ENCODE measurements at regions not wholly inside any gene's neighbourhood (a gene's known extent, or its start where the extent isn't known, plus 50 kb on each side); places are given as distances from the start of the nearest gene placed in this dataset.

DNA sequence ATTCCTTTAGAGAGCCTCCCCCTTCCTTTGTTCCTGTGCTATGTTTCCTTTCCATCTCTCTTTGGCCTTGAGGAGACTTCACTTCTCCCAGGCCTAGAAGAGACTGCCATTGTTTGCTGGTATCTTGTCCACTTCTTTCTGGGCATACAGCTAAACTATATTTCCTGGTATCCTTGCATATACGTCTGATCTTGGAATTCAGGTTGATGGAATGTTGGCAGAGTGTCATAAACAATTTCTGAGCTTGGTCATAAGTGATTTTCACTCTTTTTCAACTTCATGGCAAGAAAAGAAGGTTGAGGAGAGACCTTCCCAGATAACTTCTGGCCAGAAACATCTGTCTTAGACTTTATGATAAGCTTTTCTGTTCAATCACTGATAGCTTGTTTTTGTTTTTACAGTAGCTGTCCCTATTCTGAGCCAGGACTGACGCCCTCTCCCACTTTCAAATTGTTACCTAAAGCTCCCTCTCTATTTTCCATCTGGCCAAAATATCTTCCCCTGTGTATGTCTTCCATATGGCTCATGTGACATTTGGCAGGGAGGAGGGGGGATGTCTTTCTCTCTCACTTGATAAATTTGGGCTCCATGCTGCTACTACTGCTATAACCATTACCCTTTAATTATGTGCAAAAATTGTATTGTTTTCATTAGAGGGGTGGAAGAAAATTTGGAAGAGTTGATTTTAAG, 457.0 kb downstream of the ADAMTS20 start:
- H3K27ac ChIP-seq (replicated peaks), result no peak overlapping the region
- H3K4me3 ChIP-seq (replicated peaks; ENCODE audit: insufficient read depth, low read length), result no peak overlapping the region
- TF ChIP-seq POLR2AphosphoS5 (IDR thresholded peaks at IDR 0.05; ENCODE audit: low read depth), result no peak
- TF ChIP-seq, protein P1, sequence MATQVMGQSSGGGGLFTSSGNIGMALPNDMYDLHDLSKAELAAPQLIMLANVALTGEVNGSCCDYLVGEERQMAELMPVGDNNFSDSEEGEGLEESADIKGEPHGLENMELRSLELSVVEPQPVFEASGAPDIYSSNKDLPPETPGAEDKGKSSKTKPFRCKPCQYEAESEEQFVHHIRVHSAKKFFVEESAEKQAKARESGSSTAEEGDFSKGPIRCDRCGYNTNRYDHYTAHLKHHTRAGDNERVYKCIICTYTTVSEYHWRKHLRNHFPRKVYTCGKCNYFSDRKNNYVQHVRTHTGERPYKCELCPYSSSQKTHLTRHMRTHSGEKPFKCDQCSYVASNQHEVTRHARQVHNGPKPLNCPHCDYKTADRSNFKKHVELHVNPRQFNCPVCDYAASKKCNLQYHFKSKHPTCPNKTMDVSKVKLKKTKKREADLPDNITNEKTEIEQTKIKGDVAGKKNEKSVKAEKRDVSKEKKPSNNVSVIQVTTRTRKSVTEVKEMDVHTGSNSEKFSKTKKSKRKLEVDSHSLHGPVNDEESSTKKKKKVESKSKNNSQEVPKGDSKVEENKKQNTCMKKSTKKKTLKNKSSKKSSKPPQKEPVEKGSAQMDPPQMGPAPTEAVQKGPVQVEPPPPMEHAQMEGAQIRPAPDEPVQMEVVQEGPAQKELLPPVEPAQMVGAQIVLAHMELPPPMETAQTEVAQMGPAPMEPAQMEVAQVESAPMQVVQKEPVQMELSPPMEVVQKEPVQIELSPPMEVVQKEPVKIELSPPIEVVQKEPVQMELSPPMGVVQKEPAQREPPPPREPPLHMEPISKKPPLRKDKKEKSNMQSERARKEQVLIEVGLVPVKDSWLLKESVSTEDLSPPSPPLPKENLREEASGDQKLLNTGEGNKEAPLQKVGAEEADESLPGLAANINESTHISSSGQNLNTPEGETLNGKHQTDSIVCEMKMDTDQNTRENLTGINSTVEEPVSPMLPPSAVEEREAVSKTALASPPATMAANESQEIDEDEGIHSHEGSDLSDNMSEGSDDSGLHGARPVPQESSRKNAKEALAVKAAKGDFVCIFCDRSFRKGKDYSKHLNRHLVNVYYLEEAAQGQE (IDR thresholded peaks at IDR 0.05; ENCODE audit: insufficient replicate concordance, low read depth), result no peak
- TF ChIP-seq SPI1 (IDR thresholded peaks at IDR 0.05; ENCODE audit: borderline replicate concordance, low read depth), result no peak
- TF ChIP-seq GABPA (IDR thresholded peaks at IDR 0.05; ENCODE audit: low read depth), result no peak
- TF ChIP-seq, protein P2, sequence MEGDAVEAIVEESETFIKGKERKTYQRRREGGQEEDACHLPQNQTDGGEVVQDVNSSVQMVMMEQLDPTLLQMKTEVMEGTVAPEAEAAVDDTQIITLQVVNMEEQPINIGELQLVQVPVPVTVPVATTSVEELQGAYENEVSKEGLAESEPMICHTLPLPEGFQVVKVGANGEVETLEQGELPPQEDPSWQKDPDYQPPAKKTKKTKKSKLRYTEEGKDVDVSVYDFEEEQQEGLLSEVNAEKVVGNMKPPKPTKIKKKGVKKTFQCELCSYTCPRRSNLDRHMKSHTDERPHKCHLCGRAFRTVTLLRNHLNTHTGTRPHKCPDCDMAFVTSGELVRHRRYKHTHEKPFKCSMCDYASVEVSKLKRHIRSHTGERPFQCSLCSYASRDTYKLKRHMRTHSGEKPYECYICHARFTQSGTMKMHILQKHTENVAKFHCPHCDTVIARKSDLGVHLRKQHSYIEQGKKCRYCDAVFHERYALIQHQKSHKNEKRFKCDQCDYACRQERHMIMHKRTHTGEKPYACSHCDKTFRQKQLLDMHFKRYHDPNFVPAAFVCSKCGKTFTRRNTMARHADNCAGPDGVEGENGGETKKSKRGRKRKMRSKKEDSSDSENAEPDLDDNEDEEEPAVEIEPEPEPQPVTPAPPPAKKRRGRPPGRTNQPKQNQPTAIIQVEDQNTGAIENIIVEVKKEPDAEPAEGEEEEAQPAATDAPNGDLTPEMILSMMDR (IDR thresholded peaks at IDR 0.05; ENCODE audit: insufficient read depth, low read length), result no peak
- no peak for DNase-seq (ENCODE audit: low read depth in 1 of 2, low spot score in 1 of 2)
- no peaks in the 10 kb centered on the region for H3K27me3 ChIP-seq (ENCODE audit: insufficient read depth, poor library complexity, severe bottlenecking)

DNA sequence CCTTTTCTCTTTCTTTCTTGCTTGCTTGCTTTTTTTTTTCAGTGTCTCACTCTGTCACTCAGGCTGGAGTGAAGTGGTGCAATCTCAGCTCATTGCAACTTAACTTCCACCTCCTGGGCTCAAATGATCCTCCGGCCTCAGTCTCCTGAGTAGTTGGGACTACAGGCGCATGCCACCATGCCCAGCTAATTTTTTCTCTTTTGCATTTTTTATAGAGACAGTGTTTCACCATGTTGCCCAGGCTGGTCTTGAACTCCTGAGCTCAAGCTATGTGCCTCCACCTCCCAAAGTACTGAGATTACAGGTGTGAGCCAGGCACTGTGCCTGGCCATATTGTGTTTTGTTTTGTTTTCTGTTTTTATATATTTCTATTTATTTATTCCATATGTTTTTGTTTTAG, 461.0 kb downstream of the ADAMTS20 start:
- Histone ChIP-seq H3K27me3 (ENCODE audit: insufficient read depth, poor library complexity, severe bottlenecking) (no peaks in the 10 kb centered on the region), H3K27ac (replicated peaks) (no peak overlapping the region), H3K4me3 (replicated peaks; ENCODE audit: insufficient read depth, low read length) (no peak overlapping the region)
- TF ChIP-seq, protein P1 (IDR thresholded peaks at IDR 0.05; ENCODE audit: insufficient replicate concordance, low read depth), result no peak
- TF ChIP-seq POLR2AphosphoS5 (IDR thresholded peaks at IDR 0.05; ENCODE audit: low read depth) (no peak), GABPA (IDR thresholded peaks at IDR 0.05; ENCODE audit: low read depth) (no peak), SPI1 (IDR thresholded peaks at IDR 0.05; ENCODE audit: borderline replicate concordance, low read depth) (no peak)
- TF ChIP-seq, protein P2 (IDR thresholded peaks at IDR 0.05; ENCODE audit: insufficient read depth, low read length), result no peak
- no peak for DNase-seq (ENCODE audit: low read depth in 1 of 2, low spot score in 1 of 2)

GRCh38 chr12:43087195-43088091, 464.6 kb downstream of the ADAMTS20 start:
- no peak for DNase-seq (ENCODE audit: low read depth in 1 of 2, low spot score in 1 of 2)
- TF ChIP-seq, protein P2 (IDR thresholded peaks at IDR 0.05; ENCODE audit: insufficient read depth, low read length), result no peak
- TF ChIP-seq POLR2AphosphoS5 (IDR thresholded peaks at IDR 0.05; ENCODE audit: low read depth), result no peak
- TF ChIP-seq, protein P1 (IDR thresholded peaks at IDR 0.05; ENCODE audit: insufficient replicate concordance, low read depth), result no peak
- no peak for TF ChIP-seq GABPA (IDR thresholded peaks at IDR 0.05; ENCODE audit: low read depth)
- TF ChIP-seq SPI1 (IDR thresholded peaks at IDR 0.05; ENCODE audit: borderline replicate concordance, low read depth), result no peak
- Histone ChIP-seq H3K27ac (replicated peaks) (no peak overlapping the region), H3K27me3 (ENCODE audit: insufficient read depth, poor library complexity, severe bottlenecking) (no peaks in the 10 kb centered on the region), H3K4me3 (replicated peaks; ENCODE audit: insufficient read depth, low read length) (no peak overlapping the region)

All from HL-60 (cell line).